GM19025 (cell line): ENCODE measurements at regions not wholly inside any gene's neighbourhood (a gene's known extent, or its start where the extent isn't known, plus 50 kb on each side); places are given as distances from the start of the nearest gene placed in this dataset.
"Not testable (repeated sequence)": the region's sequence is repeated elsewhere in the genome, so short reads cannot be mapped to it uniquely, and the experiment has no call there.

Experiments
- ATAC-seq: cut with Tn5 transposase; IDR thresholded peaks from one replicate; pipeline ENCODE4 v1.9.1; 2021; ENCODE audit warnings: mild to moderate bottlenecking, low read depth, moderate library complexity; ENCODE audit not compliant: unreplicated experiment

- ATAC-seq = no peak
Measured at GRCh38 chr2:40043641-40044040, 264.6 kb upstream of the THUMPD2 start.

GRCh38 chr2:40043191-40043590 is 264.1 kb upstream of the THUMPD2 start:
- ATAC-seq = no peak

- no peak for ATAC-seq
Measured at GRCh38 chr2:40041422-40042382, 262.6 kb upstream of the THUMPD2 start.

GRCh38 chr2:40039549-40039948 is 260.5 kb upstream of the THUMPD2 start:
- no peak for ATAC-seq

GRCh38 chr2:40038646-40039045 is 259.6 kb upstream of the THUMPD2 start:
- no peak for ATAC-seq

- no peak for ATAC-seq
Measured at GRCh38 chr2:40037303-40037702, 258.2 kb upstream of the THUMPD2 start.

- no peak for ATAC-seq
Measured at GRCh38 chr2:40036241-40036640, 257.2 kb upstream of the THUMPD2 start.

- ATAC-seq = no peak
Measured at GRCh38 chr2:40034801-40035200, 255.7 kb upstream of the THUMPD2 start.

- ATAC-seq = no peak
Measured at GRCh38 chr2:40034198-40034597, 255.1 kb upstream of the THUMPD2 start.

GRCh38 chr2:40033781-40034180 is 254.7 kb upstream of the THUMPD2 start:
- no peak for ATAC-seq

- ATAC-seq = no peak
Measured at GRCh38 chr2:40032650-40033319, 253.7 kb upstream of the THUMPD2 start.

- ATAC-seq = no peak
Measured at GRCh38 chr2:40030456-40030975, 251.5 kb upstream of the THUMPD2 start.

- ATAC-seq = no peak
Measured at GRCh38 chr2:40028792-40029488, 249.9 kb upstream of the THUMPD2 start.

- ATAC-seq = no peak
Measured at GRCh38 chr2:40027968-40028367, 248.9 kb upstream of the THUMPD2 start.

GRCh38 chr2:40025276-40025675 is 246.2 kb upstream of the THUMPD2 start:
- not testable (repeated sequence) for ATAC-seq

GRCh38 chr2:40020997-40021396 is 241.9 kb upstream of the THUMPD2 start:
- ATAC-seq = no peak

GRCh38 chr2:40016151-40016885 is 237.3 kb upstream of the THUMPD2 start:
- no peak for ATAC-seq

- ATAC-seq = not testable (repeated sequence)
Measured at GRCh38 chr2:40013962-40014361, 234.9 kb upstream of the THUMPD2 start.

GRCh38 chr2:40004336-40004735 is 225.3 kb upstream of the THUMPD2 start:
- ATAC-seq = no peak

- no peak for ATAC-seq
Measured at GRCh38 chr2:40002339-40002738, 223.3 kb upstream of the THUMPD2 start.
